Activated CD8-positive, alpha-beta memory T cell treated with anti-CD3 and anti-CD28 coated beads for 36 hours (primary cell): ENCODE measurements at regions not wholly inside any gene's neighbourhood (a gene's known extent, or its start where the extent isn't known, plus 50 kb on each side); places are given as distances from the start of the nearest gene placed in this dataset.

Experiments
- CTCF ChIA-PET: fragments of 350-600 bp; sonication (Branson Sonifier 250); formaldehyde crosslinking; loops from one replicate; lab custom pipeline; 2021; ENCODE audit warnings: antibody characterized with exemption; lab: Charles Lee
- POLR2A ChIA-PET: fragments of 350-600 bp; sonication (Branson Sonifier 250); formaldehyde crosslinking; loops from one replicate; lab custom pipeline; 2021; ENCODE audit warnings: antibody characterized with exemption; lab: Charles Lee

DNA sequence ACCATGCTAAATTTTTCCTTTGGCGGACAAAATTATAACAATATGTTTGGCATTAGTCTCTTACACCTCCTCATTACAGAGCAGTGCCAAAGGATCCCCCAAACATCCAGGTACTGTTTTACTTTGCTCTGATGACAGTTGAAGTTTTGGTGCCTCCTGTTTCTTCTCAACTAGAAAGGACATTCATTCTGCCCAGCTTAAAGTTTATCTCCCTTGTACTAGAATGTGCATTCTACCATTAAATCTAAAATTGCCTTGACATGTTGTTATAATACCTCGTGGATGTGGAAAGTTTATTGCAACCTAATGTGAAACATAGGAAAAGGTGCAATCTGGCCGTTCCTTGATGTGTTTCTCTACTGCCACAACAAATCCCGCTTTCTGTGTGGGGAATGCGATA is 173.4 kb downstream of the KITLG start:
- CTCF ChIA-PET, result no interaction called here
- POLR2A ChIA-PET, result no interaction called here

DNA sequence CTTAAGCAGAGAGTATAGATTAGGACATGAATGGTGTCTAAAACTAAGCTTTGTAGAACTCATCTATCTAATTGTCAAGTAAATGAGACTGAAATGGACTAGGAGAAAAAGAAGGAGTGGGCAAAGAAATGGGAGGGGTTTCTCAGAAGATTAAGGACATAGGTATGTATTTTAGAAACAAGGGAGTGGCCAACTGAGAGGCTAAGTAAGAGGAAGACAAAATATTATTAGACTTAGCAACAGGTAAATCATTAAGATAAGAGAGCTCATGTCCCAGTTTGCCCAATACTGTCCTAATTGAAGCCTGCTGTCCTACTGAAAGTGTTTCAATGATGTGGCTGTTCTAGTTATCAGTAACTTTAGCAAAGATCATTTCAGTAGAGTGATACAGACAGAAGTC is 171.4 kb downstream of the KITLG start:
- POLR2A ChIA-PET, result no interaction called here

DNA sequence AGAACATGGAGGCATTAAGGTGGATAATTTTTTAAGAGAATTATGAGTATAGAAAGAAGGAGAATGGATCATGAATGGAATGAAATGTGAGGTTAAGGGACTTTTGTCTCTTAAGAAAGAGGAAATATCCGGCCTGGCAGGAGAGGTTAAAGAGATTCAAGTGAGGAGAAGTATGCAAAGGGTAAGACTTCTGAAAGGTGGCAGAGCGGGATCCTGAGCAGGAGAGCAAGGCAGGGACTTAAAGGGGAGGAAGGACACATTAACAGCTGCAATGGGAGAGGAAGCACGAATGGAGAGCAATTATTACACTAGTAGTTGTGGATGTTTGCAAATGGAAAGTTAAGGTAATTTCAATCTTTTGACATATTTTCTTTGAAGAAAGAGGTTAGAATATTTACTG is 171.0 kb downstream of the KITLG start:
- ChIA-PET CTCF (no interaction called here), POLR2A (no interaction called here)

More for the DNA sequence above, 171.4 kb downstream of the KITLG start:
- CTCF ChIA-PET, result no interaction called here

DNA sequence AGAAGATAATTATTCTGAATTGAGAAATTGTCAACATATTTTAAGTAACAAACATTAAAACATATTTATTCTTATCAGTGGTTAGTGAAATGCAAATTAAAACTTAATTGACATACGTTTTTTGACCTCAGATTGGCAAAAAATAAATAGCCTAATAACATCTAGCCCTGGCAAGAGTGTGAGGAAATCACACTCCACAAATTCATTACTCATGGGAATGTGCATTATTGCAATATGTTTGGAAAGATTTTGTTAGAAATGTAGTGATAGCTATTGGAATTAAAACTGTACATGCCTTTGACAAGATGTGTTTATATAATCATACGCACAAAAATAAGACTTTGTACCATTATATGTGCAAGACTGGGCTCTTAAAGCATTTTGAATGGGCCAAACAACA is 168.6 kb downstream of the KITLG start:
- CTCF ChIA-PET, result no interaction called here
- POLR2A ChIA-PET, result no interaction called here

DNA sequence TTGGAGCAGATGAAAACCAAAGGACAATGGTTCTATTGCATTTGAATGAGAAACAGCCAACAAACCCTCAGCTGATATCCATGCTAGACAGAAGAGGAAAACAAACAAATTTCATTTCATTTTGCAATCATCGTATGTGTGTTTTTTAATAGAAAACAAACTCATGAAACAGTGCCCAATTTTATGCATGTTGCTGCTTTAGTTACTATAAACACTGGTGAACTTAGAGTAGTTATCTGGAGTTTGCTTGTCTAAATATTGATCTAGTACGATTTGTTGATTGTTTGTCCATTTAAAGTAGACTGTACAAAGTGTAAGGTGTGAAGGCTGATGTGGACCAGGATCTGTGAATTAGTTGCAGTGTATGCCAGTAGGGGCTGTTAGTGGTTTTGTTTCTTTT is 166.6 kb downstream of the KITLG start:
- POLR2A ChIA-PET, result no interaction called here
- CTCF ChIA-PET, result no interaction called here

DNA sequence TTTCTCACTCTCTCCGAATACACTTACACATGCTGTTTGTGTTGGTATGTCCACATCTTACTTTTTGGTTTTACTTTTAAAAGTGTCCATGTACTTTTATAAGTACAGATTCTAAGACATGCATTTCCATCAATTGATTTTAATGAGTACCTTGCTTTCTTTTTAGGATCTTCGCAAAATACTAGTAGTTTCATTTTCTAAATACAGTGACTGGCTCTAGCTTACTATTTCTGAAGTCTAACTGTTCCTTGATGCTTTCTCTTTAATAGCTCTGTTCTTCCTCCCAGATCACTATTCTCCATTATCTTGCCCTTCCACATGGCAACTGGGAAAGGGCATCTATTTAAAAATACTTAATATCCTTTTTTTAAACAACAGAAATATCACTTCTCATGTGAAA is 164.1 kb downstream of the KITLG start:
- ChIA-PET POLR2A (no interaction called here), CTCF (no interaction called here)

DNA sequence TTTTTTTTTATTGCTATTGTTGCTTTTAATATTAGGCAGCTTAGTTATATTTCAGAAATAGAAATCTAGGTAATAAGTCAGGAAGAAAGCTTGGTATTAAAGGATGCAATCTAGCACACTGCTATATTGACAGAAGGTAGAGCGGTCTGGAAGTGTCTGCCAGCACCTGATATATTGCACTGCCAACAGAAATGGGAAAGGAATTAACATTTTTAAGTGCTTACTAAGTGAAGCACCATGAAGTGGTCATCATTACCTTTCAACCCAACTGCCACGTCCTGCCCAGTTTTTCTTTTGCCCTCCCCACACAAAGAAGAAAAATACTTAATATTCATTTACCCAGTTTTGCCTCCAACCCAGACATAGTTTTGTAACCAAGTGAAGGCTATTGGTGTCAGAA is 163.5 kb downstream of the KITLG start:
- ChIA-PET POLR2A (no interaction called here), CTCF (no interaction called here)

DNA sequence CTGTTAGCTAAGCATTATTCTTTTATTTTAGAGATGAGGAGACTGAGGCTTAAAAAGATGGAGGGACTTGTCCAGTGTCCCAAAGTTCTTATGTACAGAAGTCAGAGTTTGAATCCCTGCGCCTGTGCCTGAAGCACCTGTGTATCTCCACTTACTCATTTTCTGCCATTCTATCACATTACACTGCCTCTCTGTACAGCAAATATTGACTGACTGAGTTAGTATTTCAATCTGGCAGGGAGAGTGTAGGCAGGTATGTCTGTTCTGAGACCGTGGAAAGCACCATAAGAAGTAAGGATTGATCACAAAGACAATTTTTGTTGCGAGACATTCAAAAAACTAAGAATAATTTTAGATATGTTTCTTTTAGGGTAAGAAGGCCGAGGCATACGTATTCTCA is 162.7 kb downstream of the KITLG start:
- POLR2A ChIA-PET, result no interaction called here
- CTCF ChIA-PET, result no interaction called here

- CTCF ChIA-PET, result no interaction called here
Measured at GRCh38 chr12:88418856-88419497, 161.3 kb downstream of the KITLG start.

DNA sequence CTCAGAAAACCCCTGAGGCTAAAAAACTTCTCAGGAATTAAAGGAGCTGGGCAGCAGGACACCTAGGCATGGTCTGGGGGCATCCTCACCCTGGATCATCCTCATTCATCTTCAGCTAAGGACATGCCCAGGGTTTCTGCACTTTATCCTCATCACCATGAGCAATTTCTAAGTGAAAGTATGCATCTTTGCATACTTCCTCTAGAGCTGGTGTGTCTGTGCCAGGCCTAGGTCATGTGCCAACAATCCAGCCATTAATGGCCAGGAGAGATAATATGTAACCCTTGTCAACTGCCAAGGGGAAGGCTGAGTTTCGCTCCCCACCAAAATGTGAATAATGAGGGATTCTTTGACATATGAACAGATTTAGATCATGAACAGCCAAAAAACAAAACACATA is 160.5 kb downstream of the KITLG start:
- ChIA-PET CTCF (no interaction called here), POLR2A (no interaction called here)

More at GRCh38 chr12:88418856-88419497, 161.3 kb downstream of the KITLG start:
- POLR2A ChIA-PET, result no interaction called here

DNA sequence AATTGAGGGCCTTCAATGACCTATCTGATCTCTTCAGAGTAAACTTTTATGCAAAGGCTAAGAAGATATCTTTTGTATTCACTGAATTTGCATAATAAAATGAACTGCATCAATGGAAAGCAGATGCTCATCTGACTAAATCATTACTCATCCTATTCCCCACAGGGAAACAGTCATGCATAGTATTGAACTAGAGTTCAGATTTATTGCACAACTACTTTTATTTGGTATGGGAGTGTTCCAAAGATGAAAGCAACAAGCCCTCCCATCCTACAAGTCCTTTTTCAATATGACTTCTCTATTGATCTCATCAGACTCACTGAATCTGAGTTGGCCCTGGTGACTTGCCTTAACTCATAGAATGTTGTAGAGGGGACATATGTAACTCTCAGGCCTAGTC is 159.8 kb downstream of the KITLG start:
- ChIA-PET POLR2A (no interaction called here), CTCF (no interaction called here)

- ChIA-PET CTCF (no interaction called here), POLR2A (no interaction called here)
Measured at GRCh38 chr12:88424791-88425730, 155.2 kb downstream of the KITLG start.

- CTCF ChIA-PET, result no interaction called here
- POLR2A ChIA-PET, result no interaction called here
Measured at GRCh38 chr12:88428350-88428749, 151.9 kb downstream of the KITLG start.

- POLR2A ChIA-PET, result no interaction called here
- CTCF ChIA-PET, result no interaction called here
Measured at GRCh38 chr12:88431246-88431645, 149.0 kb downstream of the KITLG start.

- CTCF ChIA-PET, result no interaction called here
- POLR2A ChIA-PET, result no interaction called here
Measured at GRCh38 chr12:88432531-88433490, 147.5 kb downstream of the KITLG start.

- CTCF ChIA-PET, result no interaction called here
- POLR2A ChIA-PET, result no interaction called here
Measured at GRCh38 chr12:88433997-88434703, 146.1 kb downstream of the KITLG start.

DNA sequence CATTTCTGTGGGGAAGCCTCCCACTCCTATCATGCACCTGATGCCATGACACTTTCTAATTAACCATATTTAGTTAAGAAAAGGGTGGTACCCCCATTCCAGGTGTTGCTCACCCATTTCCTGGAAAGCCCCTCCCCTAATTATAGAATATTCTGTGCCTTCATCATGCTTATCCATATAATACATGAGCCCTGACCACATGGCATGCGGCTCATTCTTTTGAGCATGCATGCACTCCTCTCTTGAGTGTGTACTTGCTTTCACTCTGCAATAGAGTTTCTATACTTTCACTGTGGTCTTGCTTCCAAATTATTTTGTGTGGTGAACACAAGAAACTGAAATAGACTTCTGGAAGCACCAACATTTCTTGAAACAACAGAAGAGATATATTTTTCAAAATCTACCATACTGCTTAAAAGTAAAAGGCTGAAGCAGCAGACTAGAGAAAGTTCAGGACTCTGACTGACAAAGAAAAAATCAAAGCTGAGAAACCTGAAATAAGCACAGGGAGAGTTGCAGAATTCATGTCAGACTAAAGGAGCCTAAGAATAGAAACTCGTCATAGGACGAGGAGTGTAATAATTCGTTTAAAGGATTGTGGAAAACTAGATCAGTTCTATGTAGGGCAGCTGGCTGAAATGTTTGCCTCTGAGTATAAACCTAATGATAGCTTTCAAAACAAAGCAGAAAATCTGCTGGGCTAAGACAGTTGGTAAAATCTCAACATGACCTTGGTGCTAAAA is 144.8 kb downstream of the KITLG start:
- ChIA-PET POLR2A (no interaction called here), CTCF (no interaction called here)

DNA sequence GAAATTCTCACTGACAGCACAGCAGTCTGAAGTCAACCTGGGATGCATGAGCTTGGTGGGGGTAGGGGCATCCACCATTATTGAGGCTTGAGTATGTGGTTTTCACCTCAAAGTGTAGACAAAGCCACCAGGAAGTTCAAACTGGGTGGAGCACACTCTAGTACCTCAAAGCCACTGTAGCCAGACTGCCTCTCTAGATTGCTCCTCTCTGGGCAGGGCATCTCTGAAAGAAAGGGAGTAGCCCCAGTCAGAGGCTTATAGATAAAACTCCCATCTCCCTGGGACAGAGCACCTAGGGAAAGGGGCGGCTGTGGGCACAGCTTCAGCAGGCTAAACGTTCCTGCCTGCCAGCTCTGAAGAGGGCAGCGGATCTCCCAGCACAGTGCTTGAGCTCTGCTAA is 143.0 kb downstream of the KITLG start:
- ChIA-PET CTCF (no interaction called here), POLR2A (no interaction called here)
